Hematopoietic multipotent progenitor cell (in vitro differentiated cells): ENCODE measurements at regions not wholly inside any gene's neighbourhood (a gene's known extent, or its start where the extent isn't known, plus 50 kb on each side); places are given as distances from the start of the nearest gene placed in this dataset.
"Not testable (repeated sequence)": the region's sequence is repeated elsewhere in the genome, so short reads cannot be mapped to it uniquely, and the experiment has no call there.

Experiments
- DNase-seq, 3 donors: peaks; one replicate each; pipeline ENCODE4 v3.0.0-alpha.2; 2011 to 2015; ENCODE audit warnings: low read depth in 2 of 3, low spot score in 2 of 3

- DNase-seq = no peak
Observed at GRCh38 chr6:27599859-27600532, 127.1 kb upstream of the ZNF184 start.

GRCh38 chr6:27597031-27597567 lies 124.2 kb upstream of the ZNF184 start:
- not testable (repeated sequence) for DNase-seq

- DNase-seq = no peak
Observed at GRCh38 chr6:27593861-27594260, 121.0 kb upstream of the ZNF184 start.

GRCh38 chr6:27593200-27593818 lies 120.4 kb upstream of the ZNF184 start:
- no peak for DNase-seq

- DNase-seq = peak in 1 of 3 donors; percentile 43
Observed at GRCh38 chr6:27592481-27593199, 119.7 kb upstream of the ZNF184 start.

GRCh38 chr6:27591699-27592480 lies 119.0 kb upstream of the ZNF184 start:
- DNase-seq = peak in 1 of 3 donors; percentile 20

- DNase-seq = not testable (repeated sequence)
Observed at GRCh38 chr6:27585316-27585715, 112.4 kb upstream of the ZNF184 start.

- DNase-seq = no peak
Observed at GRCh38 chr6:27584326-27584725, 111.4 kb upstream of the ZNF184 start.

GRCh38 chr6:27582928-27583725 lies 110.2 kb upstream of the ZNF184 start:
- DNase-seq = peak in 2 of 3 donors; percentile 40 to 69

- DNase-seq = no peak
Observed at GRCh38 chr6:27579973-27580372, 107.1 kb upstream of the ZNF184 start.

GRCh38 chr6:27577922-27578321 lies 105.0 kb upstream of the ZNF184 start:
- no peak for DNase-seq

GRCh38 chr6:27575594-27576361 lies 102.9 kb upstream of the ZNF184 start:
- no peak for DNase-seq

GRCh38 chr6:27568226-27568897 lies 95.5 kb upstream of the ZNF184 start:
- DNase-seq = no peak

- DNase-seq = no peak
Observed at GRCh38 chr6:27565839-27566779, 93.2 kb upstream of the ZNF184 start.

GRCh38 chr6:27562027-27562410 lies 89.1 kb upstream of the ZNF184 start:
- DNase-seq = no peak

- DNase-seq = no peak
Observed at GRCh38 chr6:27558028-27558724, 85.3 kb upstream of the ZNF184 start.

- DNase-seq = no peak
Observed at GRCh38 chr6:27556406-27556805, 83.5 kb upstream of the ZNF184 start.
